ENCODE measurements at regions not wholly inside any gene's neighbourhood (a gene's known extent, or its start where the extent isn't known, plus 50 kb on each side); places are given as distances from the start of the nearest gene placed in this dataset.

DNA sequence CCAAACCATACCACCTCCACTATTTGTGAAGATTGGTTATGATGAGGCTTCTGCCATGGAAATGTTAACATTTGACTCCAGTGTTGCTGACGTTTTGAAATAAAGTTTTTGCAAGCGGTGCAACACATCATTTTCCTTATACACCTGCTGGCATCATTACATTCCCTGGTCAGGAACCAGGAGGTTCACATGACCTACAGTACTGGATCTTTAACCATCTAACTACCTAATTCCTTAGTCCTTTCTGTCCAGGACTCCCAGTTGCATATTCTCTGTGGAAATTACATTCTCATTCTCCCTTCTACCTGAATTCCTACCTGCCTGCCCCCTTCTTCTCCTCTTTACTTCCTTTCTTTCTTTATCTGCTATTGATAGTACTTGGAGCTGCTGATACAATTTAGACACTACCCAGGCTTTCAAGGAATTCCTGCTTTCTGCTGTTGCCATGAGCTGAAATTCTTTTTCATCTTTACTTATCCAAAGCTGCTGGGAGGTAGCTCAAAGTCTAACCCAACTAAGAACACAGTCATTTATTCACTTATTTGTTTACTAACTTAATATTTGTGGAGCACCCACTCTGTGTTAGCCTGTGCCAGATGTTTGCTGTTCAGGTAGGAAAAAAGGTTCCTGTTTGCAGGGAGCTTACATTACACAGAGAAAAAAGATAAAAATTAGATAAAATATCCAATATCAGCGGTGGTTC lies 144.2 kb downstream of the EDEM1 start:
- ChIA-PET POLR2A (no interaction called here), CTCF (interaction anchor here (0.6 kb wide), 1 partner anchor 274 kb away, joined by 4 read pairs; no protein-coding TSS in a partner anchor)
- Histone ChIP-seq H3K4me3 (ENCODE audit: low read depth, low read length) (no peak overlapping the region), H3K36me3 (ENCODE audit: control insufficient read depth, insufficient read depth, low read length) (no peaks in the 10 kb centered on the region), H3K27me3 (ENCODE audit: control insufficient read depth, insufficient read depth, low read length) (no peaks in the 10 kb centered on the region)
- TF ChIP-seq, protein P1, sequence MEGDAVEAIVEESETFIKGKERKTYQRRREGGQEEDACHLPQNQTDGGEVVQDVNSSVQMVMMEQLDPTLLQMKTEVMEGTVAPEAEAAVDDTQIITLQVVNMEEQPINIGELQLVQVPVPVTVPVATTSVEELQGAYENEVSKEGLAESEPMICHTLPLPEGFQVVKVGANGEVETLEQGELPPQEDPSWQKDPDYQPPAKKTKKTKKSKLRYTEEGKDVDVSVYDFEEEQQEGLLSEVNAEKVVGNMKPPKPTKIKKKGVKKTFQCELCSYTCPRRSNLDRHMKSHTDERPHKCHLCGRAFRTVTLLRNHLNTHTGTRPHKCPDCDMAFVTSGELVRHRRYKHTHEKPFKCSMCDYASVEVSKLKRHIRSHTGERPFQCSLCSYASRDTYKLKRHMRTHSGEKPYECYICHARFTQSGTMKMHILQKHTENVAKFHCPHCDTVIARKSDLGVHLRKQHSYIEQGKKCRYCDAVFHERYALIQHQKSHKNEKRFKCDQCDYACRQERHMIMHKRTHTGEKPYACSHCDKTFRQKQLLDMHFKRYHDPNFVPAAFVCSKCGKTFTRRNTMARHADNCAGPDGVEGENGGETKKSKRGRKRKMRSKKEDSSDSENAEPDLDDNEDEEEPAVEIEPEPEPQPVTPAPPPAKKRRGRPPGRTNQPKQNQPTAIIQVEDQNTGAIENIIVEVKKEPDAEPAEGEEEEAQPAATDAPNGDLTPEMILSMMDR (IDR thresholded peaks at IDR 0.05; ENCODE audit: insufficient read depth, low read depth, low read length) = no peak
- DNase-seq (ENCODE audit: low read depth) = no peak

DNA sequence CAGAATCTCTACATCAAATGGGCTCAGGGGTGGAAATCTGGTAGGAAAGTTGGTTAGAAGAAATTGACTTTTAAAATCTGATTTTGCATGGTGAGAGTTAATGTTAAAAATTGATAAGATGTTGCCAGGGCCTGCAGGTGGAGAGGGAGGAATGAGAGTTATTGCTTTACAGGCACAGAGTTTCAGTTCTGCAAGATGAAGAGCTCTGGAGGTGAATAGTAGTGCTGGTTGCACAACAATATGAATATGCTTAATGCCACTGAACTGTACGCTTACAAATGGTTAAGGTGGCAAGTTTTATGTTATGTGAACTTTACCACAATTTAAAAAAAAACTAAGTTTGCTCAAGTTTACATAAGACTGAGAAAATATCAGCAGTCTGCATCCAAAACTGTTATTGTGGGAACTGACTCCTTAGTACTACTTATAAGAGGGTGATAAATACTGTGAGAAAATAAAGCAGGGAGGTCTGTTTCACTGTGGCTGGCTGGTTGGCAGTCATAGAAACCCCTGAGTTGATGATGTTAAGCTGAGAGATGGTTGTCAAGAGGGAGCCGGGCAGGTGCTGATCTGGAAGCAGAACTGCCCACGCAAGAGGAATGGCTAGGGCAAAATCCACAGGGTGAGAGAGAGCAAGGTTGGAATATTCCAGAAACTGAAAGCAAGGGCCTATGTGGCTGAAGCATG lies 144.9 kb downstream of the EDEM1 start:
- no peaks in the 10 kb centered on the region for H3K27me3 ChIP-seq (ENCODE audit: control insufficient read depth, insufficient read depth, low read length)
- ChIA-PET POLR2A (no interaction called here), CTCF (interaction anchor here (0.6 kb wide), 1 partner anchor 274 kb away, joined by 4 read pairs; no protein-coding TSS in a partner anchor)
- TF ChIP-seq, protein P1 (IDR thresholded peaks at IDR 0.05; ENCODE audit: insufficient read depth, low read depth, low read length) = no peak
- DNase-seq (ENCODE audit: low read depth) = no peak
- no peak overlapping the region for H3K4me3 ChIP-seq (ENCODE audit: low read depth, low read length)
- H3K36me3 ChIP-seq (ENCODE audit: control insufficient read depth, insufficient read depth, low read length) = no peaks in the 10 kb centered on the region

DNA sequence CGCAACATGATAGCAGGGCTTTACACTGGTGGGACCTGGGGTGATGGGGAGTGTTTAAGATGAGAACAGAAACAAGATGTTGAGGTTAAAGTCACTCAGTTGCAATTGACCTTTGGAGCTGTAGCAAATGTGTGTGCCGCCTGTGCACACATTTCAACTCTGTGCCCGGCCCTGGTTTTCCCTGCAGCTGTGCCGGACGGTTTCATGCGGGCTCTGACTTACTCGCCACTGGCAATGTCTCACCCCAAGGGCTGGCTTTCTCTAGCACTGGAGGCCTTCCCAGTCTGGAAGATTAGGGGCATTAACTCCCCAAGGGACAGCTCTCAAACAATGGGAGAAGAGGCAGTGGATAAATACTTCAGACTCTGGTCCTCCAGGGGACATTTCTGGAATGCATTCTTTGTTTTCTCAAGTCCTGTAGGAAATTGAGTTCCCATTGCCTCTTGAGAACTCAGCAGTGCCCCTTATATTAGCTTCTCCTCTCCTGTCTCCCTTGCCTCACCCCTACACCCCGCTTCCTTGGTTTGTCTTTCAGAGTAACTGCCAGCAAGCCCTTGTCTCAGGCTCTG lies 152.5 kb downstream of the EDEM1 start:
- H3K27me3 ChIP-seq (ENCODE audit: control insufficient read depth, insufficient read depth, low read length) = no peaks in the 10 kb centered on the region
- CTCF ChIA-PET = no interaction called here
- TF ChIP-seq, protein P1 (IDR thresholded peaks at IDR 0.05; ENCODE audit: insufficient read depth, low read depth, low read length) = no peak
- POLR2A ChIA-PET = no interaction called here
- DNase-seq (ENCODE audit: low read depth) = no peak
- no peaks in the 10 kb centered on the region for H3K36me3 ChIP-seq (ENCODE audit: control insufficient read depth, insufficient read depth, low read length)
- H3K4me3 ChIP-seq (ENCODE audit: low read depth, low read length) = no peak overlapping the region

DNA sequence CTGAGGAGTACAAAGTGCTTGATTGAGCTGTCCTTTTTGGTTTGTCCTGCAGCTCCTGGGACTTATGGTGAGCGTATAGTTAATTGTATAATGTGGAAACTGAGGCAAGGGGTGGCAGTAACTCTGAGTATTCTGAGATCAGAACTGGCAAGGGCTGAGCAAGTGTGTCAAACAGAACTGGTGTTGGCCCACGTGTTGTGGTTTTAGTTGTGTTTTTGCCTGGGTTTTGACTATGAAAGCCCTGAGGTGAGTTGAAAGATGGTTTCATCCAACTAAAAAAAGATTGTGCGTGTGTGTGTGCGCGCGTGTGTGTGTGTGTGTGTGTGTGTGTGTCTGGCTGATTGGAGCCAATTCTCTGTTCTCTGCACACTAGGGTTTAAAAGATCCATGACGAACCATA lies 154.1 kb downstream of the EDEM1 start:
- POLR2A ChIA-PET = no interaction called here
- CTCF ChIA-PET = no interaction called here
- no peaks in the 10 kb centered on the region for H3K27me3 ChIP-seq (ENCODE audit: control insufficient read depth, insufficient read depth, low read length)
- TF ChIP-seq, protein P1 (IDR thresholded peaks at IDR 0.05; ENCODE audit: insufficient read depth, low read depth, low read length) = no peak
- no peaks in the 10 kb centered on the region for H3K36me3 ChIP-seq (ENCODE audit: control insufficient read depth, insufficient read depth, low read length)
- no peak overlapping the region for H3K4me3 ChIP-seq (ENCODE audit: low read depth, low read length)
- DNase-seq (ENCODE audit: low read depth) = no peak

DNA sequence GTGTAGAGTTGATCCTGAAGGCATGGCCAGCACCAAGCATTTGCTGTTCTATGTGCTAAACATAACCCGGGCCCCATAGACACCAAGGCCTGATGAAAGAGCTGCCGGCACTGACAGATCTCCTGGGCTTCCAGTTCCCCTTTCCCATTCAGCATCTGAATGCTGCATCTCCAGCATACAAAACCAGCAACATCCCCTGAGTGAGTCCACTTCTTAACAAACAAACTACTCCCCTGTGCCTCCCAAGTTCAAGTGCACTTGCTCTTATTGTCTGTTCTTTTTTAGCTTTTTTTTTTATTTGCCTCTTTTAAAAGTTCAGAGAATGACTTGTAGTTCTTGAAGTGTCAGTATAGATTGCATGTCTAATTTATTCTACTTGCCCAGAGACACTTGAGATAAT lies 156.0 kb downstream of the EDEM1 start:
- H3K36me3 ChIP-seq (ENCODE audit: control insufficient read depth, insufficient read depth, low read length) = no peaks in the 10 kb centered on the region
- ChIA-PET CTCF (no interaction called here), POLR2A (no interaction called here)
- H3K4me3 ChIP-seq (ENCODE audit: low read depth, low read length) = no peak overlapping the region
- H3K27me3 ChIP-seq (ENCODE audit: control insufficient read depth, insufficient read depth, low read length) = no peaks in the 10 kb centered on the region
- DNase-seq (ENCODE audit: low read depth) = no peak
- TF ChIP-seq, protein P1 (IDR thresholded peaks at IDR 0.05; ENCODE audit: insufficient read depth, low read depth, low read length) = no peak

Measured in BJ (cell line).